Activated CD4-positive, alpha-beta T cell treated with anti-CD3 and anti-CD28 coated beads, Interleukin-2, amount 50 U/mL, for 48 hours (primary cell): ENCODE measurements at regions not wholly inside any gene's neighbourhood (a gene's known extent, or its start where the extent isn't known, plus 50 kb on each side); places are given as distances from the start of the nearest gene placed in this dataset.

Experiments used
- DNase-seq, 2 experiments: peaks; one replicate each; pipeline ENCODE4 v3.0.0-alpha.2; 2020

DNA sequence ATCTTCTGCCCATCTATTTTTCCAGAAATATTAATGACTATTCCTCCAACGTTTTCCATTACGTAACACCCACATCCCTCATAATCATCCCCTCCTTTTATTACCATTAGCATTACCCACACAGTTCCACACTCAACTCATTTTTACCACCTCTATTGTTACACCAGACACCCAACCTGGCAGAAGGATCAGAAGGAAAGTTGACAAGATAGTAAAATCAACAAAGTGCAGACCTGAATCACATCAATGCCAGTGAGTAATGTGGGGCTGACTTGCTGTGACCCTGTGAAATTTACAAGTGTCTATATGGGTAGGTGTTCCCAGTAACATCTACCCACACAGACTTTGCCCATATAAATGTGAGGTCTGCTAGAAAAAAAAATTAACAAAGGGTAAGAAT is 568.2 kb downstream of the MAFB start:
- no peak for DNase-seq

DNA sequence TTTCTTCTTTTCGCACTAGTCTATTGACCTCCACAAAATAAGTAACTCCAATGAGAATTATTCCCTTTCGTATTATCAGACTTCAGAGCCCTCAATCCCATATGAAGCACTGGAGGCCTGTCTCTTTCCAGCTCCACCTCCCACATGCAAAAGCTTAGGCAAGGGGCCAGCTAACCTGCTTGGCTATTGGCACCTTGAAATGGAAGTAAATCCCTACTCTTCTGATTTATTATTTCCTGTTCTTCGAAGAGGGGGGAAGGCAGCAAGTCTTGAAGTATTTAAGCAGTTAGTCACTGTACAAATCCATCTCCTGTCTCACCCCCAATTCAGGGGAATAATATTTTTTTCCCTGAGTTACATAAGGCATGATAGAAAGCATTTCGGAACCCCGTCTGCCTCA is 577.8 kb downstream of the MAFB start:
- DNase-seq, result no peak

DNA sequence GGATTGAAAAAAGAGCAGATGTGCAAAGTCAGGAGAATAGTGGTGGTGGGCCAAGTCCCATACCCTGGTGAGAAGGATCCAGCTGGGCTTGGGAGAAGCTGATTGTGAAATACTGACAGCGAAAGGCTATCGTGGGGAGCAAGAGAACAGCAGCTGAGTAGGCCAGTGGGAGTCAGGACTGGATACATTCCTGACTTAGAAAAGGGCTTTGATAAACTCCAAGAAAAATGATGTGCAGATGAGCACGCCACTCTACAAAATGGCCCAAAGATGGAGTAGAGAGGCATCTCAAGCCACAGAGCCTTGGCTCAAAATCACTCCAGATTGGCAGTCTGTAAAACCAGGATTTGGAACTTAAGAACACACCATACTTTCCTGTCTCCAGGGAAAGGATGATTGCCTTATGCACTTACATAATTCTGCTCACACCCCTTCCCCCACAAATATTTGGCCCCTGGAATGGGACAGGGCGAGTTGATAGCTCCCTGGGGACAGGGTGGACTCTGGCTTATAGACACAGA is 578.7 kb downstream of the MAFB start:
- DNase-seq, result no peak

DNA sequence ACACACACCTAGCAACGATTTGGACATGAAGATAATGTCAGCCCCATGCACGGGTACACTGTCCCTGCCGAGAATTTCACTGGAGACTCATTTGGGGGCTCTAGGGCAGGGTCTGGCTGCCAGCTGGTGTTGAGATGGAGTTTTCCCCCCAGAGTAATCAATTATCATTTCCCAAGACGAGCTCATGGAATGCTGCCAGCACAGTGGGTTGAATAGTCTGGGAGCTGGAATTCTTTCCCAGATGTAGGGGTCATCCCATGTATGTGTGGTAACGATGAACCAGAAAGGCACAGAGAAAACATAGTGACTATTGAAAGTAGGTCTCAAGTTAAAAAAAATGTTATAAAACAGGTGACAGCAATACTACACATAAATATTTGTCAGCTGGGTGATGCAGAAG is 579.9 kb downstream of the MAFB start:
- no peak for DNase-seq

DNA sequence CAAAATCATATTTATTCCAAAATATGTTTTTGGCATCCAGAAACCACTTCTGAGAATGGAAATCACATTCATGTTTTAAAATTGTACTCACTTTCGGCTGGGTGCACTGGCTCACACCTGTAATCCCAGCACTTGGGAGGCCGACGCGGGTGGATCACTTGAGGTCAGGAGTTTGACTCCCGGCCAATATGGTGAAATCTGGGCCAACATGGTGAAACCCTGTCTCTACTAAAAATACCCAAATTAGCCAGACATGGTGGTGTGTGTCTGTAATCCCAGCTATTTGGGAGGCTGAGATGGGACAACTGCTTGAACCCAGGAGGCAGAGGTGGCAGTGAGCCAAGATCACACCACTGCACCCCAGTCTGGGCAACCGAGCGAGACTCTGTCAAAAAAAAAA is 580.7 kb downstream of the MAFB start:
- no peak for DNase-seq

DNA sequence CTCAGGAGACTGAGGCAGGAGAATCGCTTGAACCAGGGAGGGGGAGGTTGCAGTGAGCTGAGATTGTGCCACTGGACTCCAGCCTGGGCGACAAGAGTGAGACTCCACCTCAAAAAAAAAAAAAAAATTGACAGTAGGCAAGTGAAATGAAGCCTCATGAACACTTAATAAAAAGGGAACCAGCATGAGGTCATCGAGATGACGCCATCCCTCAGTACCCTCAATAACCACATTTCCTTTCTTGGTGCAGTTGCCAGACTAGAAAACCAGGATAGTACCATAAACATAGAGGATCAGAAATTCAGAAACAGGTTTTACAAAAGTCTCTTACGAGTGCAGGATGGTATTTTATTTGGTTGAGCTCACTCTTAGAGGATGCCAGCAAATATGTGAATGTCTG is 584.1 kb downstream of the MAFB start:
- DNase-seq, result no peak

DNA sequence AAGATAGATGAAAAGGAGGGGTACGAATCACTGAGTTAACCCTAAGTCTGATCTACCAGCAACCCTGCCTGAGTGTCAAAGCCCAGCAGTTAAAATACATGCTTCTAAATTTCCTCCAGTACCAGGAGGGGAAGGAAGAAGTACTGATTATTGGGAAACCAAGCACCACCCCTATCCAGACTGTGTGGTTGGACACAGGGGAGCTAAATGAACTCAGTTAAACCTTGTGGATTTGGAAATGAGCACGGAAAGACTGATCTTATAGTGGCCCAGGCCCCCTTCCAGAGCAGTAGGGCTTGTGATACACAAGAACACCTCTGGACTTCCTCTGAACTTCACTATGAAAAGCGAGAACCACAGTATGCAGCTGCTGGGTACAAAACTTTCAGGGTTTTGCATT is 585.6 kb downstream of the MAFB start:
- no peak for DNase-seq

DNA sequence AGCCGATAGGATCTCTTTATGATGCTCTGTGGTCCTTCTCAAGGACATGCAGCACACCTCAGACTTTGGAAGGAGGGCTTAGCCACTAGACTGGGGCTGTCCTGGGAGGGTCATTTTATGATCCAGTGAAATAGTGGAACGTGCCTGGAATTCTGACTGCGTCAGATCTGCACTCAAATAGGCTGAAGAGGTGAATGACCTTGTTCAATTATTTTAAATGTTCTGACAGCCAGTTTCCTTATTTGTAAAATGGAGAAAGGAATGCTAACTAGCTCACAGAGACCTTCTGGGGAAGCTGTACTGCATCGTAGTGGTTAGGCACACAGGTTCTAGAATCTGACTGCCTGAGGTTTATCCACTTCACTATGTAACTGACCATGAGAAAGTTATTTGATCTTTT is 587.5 kb downstream of the MAFB start:
- no peak for DNase-seq

DNA sequence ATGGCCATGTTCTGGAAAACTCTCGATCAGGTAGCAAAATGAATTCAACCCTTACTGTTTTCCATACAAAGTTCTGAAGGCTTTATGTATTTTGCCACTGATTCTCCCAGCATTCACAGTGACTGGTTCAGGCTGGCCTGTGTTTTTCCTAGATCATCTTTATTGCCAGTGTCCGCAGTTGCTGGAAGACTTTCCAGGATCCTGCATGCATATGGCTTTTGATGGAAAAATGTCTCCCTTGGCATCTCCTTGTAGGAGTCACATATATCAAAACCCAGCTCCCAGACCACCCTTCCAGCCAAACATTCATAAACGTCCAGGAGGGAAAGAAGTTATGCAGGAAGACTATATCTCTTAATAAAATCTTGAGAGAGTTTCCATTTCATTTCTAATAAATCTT is 588.8 kb downstream of the MAFB start:
- no peak for DNase-seq

DNA sequence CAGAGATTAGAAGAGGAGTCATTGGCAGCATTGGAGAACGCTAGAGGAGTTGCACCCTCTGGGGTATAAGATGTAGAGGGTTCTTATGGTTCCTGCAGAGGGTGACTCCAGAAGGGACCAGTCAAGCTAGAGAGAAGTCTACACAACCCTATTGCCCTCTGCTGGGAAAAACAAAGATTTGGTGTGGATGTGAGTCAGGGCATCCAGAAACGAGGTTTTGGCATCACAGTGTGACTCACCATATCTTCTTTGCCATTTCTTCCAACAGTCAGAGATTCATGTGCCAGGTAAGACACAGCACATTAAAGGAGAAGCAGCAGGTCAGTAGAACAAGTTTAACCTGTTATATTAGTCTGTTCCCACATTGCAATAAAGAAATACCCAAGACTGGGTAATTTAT is 598.8 kb downstream of the MAFB start:
- DNase-seq, result no peak

DNA sequence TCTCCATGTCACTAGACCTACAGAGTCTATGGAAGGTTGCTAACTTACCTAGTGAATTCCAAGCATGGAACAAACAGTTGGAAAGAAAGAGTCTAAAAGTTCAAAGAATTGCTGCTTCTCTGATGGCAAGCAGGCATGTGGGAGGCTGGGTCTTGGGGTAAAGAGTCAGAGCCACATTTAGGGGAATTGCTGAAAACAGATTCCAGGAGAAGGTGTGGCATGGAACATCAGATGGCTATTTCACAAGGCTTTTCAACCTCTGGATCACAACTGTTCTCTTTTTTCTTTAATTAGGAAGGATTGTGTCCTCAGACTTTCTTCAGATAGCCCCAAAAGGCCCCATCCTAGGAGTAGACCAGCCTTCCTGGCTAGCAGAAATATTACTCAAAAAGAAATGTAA is 601.5 kb downstream of the MAFB start:
- no peak for DNase-seq

DNA sequence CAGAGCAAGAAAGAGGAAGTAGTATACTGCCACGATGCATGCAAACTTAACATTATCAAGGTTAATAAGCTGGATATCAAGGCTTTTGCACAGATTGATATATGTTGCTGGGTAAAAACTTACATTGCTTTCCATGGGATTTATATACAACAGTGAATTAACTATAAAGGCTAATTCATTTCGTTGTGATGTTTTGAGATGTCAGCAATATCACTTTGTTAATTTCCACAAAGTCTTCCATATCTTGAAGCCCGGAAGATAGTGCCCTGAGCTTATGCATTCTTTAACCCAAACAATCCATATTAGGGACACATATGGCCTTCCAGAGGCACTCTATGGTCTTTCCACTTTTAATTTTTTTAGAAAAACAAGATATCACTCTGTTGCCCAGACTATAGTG is 603.5 kb downstream of the MAFB start:
- DNase-seq, result no peak

DNA sequence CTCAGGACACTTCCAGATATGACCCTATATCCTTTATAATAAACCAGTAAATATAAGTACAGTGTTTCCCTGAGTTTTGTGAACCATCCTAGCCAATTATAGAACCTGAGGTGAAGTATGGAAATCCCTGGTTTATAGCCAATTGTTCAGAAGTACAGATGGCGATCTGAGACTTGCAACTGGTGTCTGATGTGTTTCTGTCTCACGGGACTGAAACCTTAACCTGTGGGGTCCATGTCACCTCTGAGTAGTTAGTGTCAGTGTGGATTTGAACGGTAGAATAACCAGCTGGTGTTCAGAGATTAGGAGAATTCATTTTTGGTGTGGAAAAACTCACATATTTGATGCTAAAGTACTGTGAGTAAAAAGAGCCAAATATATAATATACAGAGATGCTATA is 606.6 kb downstream of the MAFB start:
- DNase-seq, result no peak

DNA sequence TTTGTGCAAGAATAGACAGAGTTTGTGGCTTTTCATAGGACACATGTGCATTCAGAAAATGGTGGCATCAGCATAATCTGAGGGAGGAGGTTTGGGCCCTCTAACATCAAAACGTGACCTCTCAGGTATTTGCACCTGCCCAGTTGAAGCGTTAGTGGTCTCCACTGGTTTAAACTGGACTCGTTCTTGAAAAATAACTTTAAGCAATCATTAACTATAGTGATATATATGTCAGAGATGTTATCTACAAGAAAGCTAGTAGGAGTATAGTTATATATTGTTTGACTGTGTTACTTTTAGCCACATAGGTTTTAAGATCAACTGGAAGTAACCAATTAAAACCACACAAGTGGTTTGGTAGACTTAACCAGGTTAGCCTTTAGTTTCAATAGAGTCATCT is 607.4 kb downstream of the MAFB start:
- no peak for DNase-seq

DNA sequence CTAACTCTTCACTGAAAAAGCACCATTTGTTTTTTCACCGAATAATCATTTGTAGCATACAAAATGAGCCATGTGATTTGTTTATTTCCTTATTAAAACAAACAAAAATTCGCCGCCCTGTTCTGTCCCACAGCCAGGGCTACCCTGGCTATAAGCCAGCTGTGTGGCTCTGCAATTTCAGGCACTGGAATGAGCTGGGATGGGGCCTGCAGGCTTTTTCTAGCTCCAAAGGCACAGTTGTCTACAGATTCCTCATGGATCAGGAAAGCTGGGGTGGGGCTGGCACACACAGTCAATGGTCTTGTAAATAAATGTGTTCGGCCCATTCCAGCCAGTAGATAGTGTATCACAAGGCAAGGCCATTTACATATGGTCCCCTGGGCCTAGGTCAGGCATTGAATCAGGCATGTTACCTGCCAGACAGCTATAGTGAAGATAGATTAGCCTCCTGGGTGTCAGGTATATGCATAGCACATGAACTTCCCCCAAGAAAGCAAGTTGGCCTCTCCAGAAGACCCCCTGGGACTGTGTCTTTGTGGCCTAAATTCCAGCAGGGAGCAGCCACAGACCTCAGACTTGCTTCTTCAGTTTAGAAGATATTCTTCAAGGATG is 608.9 kb downstream of the MAFB start:
- DNase-seq, result no peak

DNA sequence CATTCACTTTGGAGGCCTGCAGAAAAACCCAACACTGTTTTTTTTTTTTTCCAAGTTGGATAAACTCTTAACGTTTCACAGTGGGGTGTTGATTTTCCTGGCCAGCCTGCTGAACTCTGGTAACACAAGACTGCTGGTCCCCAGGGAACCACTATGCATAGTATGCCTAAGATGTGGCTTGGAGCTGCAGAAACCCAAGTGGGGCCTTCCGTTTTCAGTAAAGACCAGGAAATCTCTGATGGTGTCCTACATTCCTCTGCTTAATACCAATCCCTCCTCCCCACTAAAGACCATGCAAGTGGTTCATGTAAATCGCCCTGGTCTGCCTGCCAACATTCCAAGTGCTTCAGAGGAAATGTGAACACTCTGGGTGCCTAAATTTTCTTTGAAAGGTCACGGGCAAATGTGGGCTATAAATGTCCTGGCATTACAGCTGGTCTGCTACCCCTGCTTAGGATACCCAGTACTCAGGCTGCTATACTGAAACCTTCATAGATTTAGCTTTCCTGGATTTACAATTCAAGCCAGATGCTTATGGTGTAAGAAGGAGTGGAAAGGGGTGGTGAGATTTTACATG is 615.4 kb downstream of the MAFB start:
- DNase-seq, result no peak

DNA sequence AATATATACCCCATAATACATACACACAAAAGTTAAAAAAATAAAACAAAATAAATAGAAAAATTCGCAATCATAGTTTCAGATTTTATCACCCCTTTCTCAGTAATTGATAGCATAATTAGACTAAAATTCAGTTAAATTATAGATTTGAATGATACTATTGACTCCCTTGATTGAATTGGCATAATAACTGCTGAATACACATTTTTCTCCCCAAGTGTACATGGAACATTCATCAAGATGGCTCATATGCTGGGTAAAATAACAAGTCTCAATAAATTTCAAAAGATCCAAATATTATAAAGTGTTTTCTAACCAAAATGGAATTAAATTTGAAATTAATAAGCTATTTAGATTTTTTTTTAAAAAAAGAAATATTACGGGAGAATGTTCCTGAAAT is 616.1 kb downstream of the MAFB start:
- DNase-seq, result no peak

DNA sequence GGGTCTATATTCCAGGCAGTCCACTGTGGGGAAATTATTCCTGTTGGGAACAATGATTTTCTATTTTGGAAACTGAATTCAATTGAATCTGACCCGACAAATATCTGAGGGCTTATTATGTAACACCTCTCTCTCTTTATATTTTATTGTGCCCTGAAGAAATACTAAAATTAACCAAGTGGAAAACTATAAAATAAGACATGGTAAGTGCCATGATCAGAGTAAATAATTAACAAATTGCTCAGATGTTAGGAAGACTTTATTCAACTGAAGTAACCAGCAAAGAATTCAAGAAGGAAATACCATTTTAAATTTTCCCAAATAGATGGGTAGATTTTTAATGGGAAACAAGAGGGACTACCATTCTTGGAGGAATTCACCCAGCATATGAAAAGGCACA is 632.9 kb downstream of the MAFB start:
- DNase-seq, result no peak

DNA sequence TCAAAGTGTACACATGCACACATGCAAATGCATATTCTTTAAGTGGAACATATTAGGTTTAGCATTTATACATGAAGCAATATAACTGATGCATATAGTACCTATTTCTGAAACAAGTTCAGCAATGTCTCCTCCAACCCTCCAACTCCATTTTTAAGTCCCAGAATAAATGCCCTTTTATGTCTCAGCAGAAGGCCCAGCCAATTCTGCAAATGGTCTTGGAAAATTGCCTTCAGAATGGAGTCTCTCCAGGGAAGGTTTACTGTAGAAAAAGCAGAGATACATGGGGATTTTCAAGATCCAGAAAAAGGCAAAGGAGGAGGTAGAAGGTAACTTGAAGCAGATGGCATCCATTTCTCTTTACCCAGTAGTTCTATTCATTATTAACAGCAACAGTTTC is 633.3 kb downstream of the MAFB start:
- DNase-seq, result no peak

DNA sequence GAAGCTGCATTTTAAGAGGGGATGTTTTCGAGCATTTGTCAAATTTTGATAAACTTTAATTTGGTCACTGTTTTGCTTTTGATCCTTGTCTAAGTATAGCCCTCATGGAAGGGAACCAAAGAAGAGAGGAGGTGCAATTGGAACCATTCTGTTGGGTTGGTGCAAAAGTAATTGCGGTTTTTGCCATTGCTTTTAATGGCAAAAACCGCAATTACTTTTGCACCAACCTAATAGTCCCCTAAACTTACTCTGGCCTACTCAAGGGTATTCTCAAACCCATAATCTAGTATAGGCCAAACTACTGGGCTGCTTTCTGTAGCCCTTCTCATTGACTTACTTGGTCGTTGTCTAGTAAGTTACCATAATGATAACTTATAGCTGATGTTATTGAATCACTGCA is 634.7 kb downstream of the MAFB start:
- no peak for DNase-seq

DNA sequence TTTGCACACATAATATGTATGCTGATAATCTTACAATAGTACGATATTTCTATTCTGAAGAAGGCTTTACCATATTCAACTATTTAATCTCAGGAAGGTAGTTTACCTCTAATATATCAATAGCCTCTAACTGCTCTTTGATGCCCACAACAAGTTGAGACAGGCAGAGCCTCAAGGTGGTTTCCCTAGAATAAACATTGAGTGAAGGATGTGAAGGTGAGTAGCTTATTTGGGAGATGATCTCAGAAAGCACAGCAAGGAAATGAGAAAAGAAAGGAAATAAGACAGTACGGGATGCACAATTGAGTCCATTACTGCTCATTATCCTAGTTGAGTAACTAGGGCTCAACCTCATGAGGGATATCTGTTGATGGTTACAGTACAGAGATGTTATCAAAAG is 638.4 kb downstream of the MAFB start:
- DNase-seq, result no peak

DNA sequence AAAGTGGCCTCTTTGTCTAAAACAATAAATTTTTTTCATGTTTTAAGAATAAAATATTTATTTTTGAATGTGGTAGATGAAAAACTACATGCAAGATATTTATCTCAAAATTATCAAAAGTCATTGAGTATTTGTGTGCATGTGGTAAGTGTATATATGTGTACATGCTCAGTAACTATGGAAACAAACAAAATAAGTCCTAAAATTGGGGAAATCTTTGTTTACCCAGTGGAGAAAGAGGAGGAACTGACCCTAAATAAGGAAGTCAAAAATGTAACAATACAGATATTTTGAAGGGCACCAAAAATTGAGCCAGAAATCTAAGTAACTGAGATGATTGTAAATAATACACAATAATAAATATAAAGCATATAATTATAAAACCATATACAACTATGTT is 639.2 kb downstream of the MAFB start:
- no peak for DNase-seq

DNA sequence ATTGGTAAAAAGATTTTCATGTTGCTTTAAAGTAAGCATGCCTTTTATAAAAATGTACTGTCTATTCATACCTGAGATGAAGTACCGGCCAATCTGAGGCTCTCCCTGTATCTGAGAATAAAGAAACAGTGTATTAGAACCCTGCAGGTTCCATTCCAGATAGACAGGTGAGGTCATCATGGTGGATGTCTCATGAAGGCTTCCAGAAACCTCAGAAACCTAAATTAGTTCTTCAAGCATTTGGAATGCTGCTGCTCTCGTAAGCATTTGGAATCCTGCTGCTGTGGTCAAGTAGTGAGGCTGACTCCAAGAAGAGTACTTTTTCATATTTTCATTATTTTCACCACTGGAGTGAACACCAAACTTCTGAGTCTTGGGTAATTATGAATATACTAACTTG is 642.3 kb downstream of the MAFB start:
- DNase-seq, result no peak

DNA sequence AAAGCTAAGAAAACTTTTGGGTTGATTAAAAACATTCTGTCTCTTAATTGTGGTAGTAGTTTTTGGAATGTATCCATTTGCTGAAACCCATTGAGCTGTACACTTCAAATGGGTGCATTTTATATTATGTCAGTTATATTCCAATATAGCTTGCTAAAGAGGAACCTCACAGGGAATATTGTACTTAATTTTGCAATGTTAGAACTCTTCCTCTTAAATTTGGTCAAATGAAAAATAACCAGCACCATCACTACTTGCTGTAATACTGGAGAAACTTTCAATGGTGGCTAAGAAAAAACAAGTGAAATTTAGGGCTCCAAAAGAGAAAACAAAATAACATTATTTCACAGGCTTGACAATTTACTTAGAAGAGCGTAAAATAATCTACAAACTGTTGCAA is 651.5 kb downstream of the MAFB start:
- no peak for DNase-seq

DNA sequence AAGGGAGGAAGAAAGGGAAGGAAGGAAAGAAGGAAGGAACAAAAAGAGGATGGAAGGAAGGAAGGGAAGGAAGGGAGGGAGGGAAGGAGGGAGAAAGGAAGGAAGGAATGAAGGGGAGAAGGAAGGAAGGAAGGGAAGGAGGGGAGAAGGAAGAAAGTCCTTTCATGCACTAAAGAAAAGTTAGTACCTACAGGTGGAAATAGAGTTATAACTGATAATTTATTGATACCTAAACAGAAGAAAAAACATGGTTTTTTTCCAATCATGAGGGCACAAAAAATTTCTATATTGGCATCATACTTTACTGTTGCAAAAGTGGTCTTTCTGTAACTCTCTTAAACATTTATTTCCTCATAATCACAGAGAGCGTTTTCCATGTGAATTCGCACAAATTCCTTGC is 659.4 kb downstream of the MAFB start:
- DNase-seq, result no peak
